ENCODE measurements at regions not wholly inside any gene's neighbourhood (a gene's known extent, or its start where the extent isn't known, plus 50 kb on each side); places are given as distances from the start of the nearest gene placed in this dataset.

GRCh38 chr13:60753641-60754040 is 356.6 kb downstream of the TDRD3 start:
- TF ChIP-seq CTCF (IDR thresholded peaks at IDR 0.05) (no peak), POLR2A (IDR thresholded peaks at IDR 0.05) (no peak), POLR2AphosphoS5 (IDR thresholded peaks at IDR 0.05) (no peak), EP300 (IDR thresholded peaks at IDR 0.05) (no peak)

Measured in gastroesophageal sphincter (tissue), 3 donors.